Endothelial cell of umbilical vein (primary cell): ENCODE measurements at regions not wholly inside any gene's neighbourhood (a gene's known extent, or its start where the extent isn't known, plus 50 kb on each side); places are given as distances from the start of the nearest gene placed in this dataset.

Experiments
- CTCF ChIP-seq, 2 donors: IDR thresholded peaks; 1 replicate in 1 of 2; 2 replicates in 1 of 2; pipeline ENCODE4 v1.5.1; 2011; ENCODE audit warnings: low read length in 2 of 2, mild to moderate bottlenecking in 2 of 2, moderate library complexity in 2 of 2, control low read depth in 1 of 2, inconsistent platforms in 1 of 2, low read depth in 1 of 2; ENCODE audit not compliant: insufficient read depth in 1 of 2; ENCODE audit errors: extremely low read depth in 1 of 2
- EZH2 ChIP-seq: IDR thresholded peaks from 2 replicates; pipeline ENCODE4 v1.6.1; 2012; ENCODE audit warnings: borderline replicate concordance, low read depth, mild to moderate bottlenecking, moderate library complexity, low read length, inconsistent platforms; ENCODE audit not compliant: severe bottlenecking
- POLR2A ChIP-seq: IDR thresholded peaks from 2 replicates; pipeline ENCODE4 v1.6.1; 2012; ENCODE audit warnings: low read depth, mild to moderate bottlenecking, control low read depth, low read length

GRCh38 chrX:69218407-69218997 is 53.2 kb upstream of the PJA1 start:
- no peak for TF ChIP-seq CTCF (IDR thresholded peaks at IDR 0.05; ENCODE audit: extremely low read depth in 1 of 2, insufficient read depth in 1 of 2, low read depth in 1 of 2, low read length in 2 of 2)
- no peak for TF ChIP-seq POLR2A
- no peak for TF ChIP-seq EZH2
